Naive thymus-derived CD4-positive, alpha-beta T cell (primary cell): ENCODE measurements at regions not wholly inside any gene's neighbourhood (a gene's known extent, or its start where the extent isn't known, plus 50 kb on each side); places are given as distances from the start of the nearest gene placed in this dataset.

ENCODE experiments used
- ATAC-seq: fragments of 150-1000 bp; cut with Tn5 transposase; 2 replicates; pipeline ENCODE4 v1.10.0; 2021; ENCODE audit warnings: mild to moderate bottlenecking, moderate library complexity
- CTCF ChIA-PET: fragments of 350-600 bp; sonication (Branson Sonifier 250); formaldehyde crosslinking; loops from one replicate; lab custom pipeline; 2021; ENCODE audit warnings: antibody characterized with exemption; lab: Charles Lee
- POLR2A ChIA-PET: fragments of 350-600 bp; sonication (Branson Sonifier 250); formaldehyde crosslinking; loops from one replicate; lab custom pipeline; 2021; ENCODE audit warnings: antibody characterized with exemption, inconsistent platforms; lab: Charles Lee
- DNase-seq, 9 donors: peaks; one replicate each; pipeline versions ENCODE4 v3.0.0 to v3.0.0-alpha.2; 2020 to 2022; ENCODE audit warnings: mixed read lengths in 1 of 9
- H3K27ac ChIP-seq: one replicate; pipeline ENCODE4 v1.7.0; 2013; ENCODE audit warnings: mild to moderate bottlenecking, low read depth, low read length, moderate library complexity
- H3K27me3 ChIP-seq, 2 donors: one replicate each; pipeline ENCODE4 v1.7.0; 2013; ENCODE audit warnings: low read length in 2 of 2, mild to moderate bottlenecking in 2 of 2, moderate library complexity in 2 of 2; ENCODE audit not compliant: control insufficient read depth in 2 of 2, insufficient read depth in 2 of 2
- H3K36me3 ChIP-seq, 3 experiments: 1 replicate in 2 of 3; 2 replicates in 1 of 3; pipeline ENCODE4 v1.7.0; 2013; ENCODE audit warnings: low read length in 3 of 3, mild to moderate bottlenecking in 3 of 3, moderate library complexity in 1 of 3; ENCODE audit not compliant: insufficient read depth in 3 of 3, control insufficient read depth in 2 of 3
- H3K4me1 ChIP-seq, 2 donors: one replicate each; pipeline ENCODE4 v1.7.0; 2013; ENCODE audit warnings: low read length in 2 of 2, mild to moderate bottlenecking in 2 of 2, moderate library complexity in 1 of 2; ENCODE audit not compliant: control insufficient read depth in 2 of 2, insufficient read depth in 2 of 2
- H3K4me3 ChIP-seq: 2 replicates; pipeline ENCODE4 v1.7.0; 2013; ENCODE audit warnings: mild to moderate bottlenecking, low read length
- H3K9me3 ChIP-seq, 3 experiments: 1 replicate in 2 of 3; 2 replicates in 1 of 3; pipeline ENCODE4 v1.7.0; 2013; ENCODE audit warnings: low read length in 3 of 3; ENCODE audit not compliant: control insufficient read depth in 2 of 3
- H3K27ac Mint-ChIP-seq, 9 donors: one replicate each; pipeline ENCODE4 v1.8.0; 2020 to 2022; ENCODE audit warnings: mixed read lengths in 9 of 9, mild to moderate bottlenecking in 8 of 9, moderate library complexity in 5 of 9, inconsistent platforms in 2 of 9
- H3K27me3 Mint-ChIP-seq, 5 donors: one replicate each; pipeline ENCODE4 v1.8.0; 2021 to 2022; ENCODE audit warnings: mixed read lengths in 5 of 5, mild to moderate bottlenecking in 1 of 5
- H3K36me3 Mint-ChIP-seq, 5 donors: one replicate each; pipeline ENCODE4 v1.8.0; 2020 to 2022; ENCODE audit warnings: mixed read lengths in 5 of 5, mild to moderate bottlenecking in 3 of 5, inconsistent platforms in 1 of 5
- H3K4me1 Mint-ChIP-seq, 7 donors: one replicate each; pipeline ENCODE4 v1.8.0; 2020 to 2022; ENCODE audit warnings: mixed read lengths in 7 of 7, mild to moderate bottlenecking in 3 of 7, inconsistent platforms in 1 of 7
- H3K4me3 Mint-ChIP-seq, 10 donors: one replicate each; pipeline ENCODE4 v1.8.0; 2020 to 2022; ENCODE audit warnings: mild to moderate bottlenecking in 10 of 10, mixed read lengths in 10 of 10, moderate library complexity in 6 of 10, inconsistent platforms in 2 of 10
- H3K9me3 Mint-ChIP-seq, 11 donors: one replicate each; pipeline ENCODE4 v1.8.0; 2020 to 2022; ENCODE audit warnings: mixed read lengths in 11 of 11, mild to moderate bottlenecking in 4 of 11, inconsistent platforms in 1 of 11, moderate library complexity in 1 of 11
- intact Hi-C, 2 donors: fragments of 100-400 bp; cut with micrococcal nuclease; formaldehyde crosslinking; loops; one replicate each; pipeline ENCODE4 v1.15.1; 2023

- no peaks in the 10 kb centered on the region for H3K36me3 Mint-ChIP-seq
- Histone ChIP-seq H3K36me3 (no peaks in the 10 kb centered on the region), H3K27me3 (no peaks in the 10 kb centered on the region), H3K4me1 (no peaks in the 10 kb centered on the region), H3K27ac (no peak overlapping the region), H3K9me3 (no peaks in the 10 kb centered on the region), H3K4me3 (no peak overlapping the region)
- no peak for ATAC-seq
- H3K27ac Mint-ChIP-seq = no peak overlapping the region
- no peaks in the 10 kb centered on the region for H3K4me1 Mint-ChIP-seq
- POLR2A ChIA-PET = no interaction called here
- intact Hi-C loops = no loop called here
- DNase-seq = no peak
- H3K4me3 Mint-ChIP-seq = no peak overlapping the region
- peaks cover 1 to 23% (median 9%) of the 10 kb centered on the region in 5 donors for H3K27me3 Mint-ChIP-seq
- CTCF ChIA-PET = no interaction called here
- peaks cover 0 to 3% (median 0%) of the 10 kb centered on the region in 11 donors for H3K9me3 Mint-ChIP-seq
Observed at GRCh38 chr17:5861854-5862253, 208.3 kb upstream of the WSCD1 start.

GRCh38 chr17:5862395-5862794, 207.8 kb upstream of the WSCD1 start:
- Histone ChIP-seq H3K9me3 (no peaks in the 10 kb centered on the region), H3K27me3 (no peaks in the 10 kb centered on the region), H3K27ac (no peak overlapping the region), H3K4me1 (no peaks in the 10 kb centered on the region), H3K4me3 (no peak overlapping the region), H3K36me3 (no peaks in the 10 kb centered on the region)
- ChIA-PET POLR2A (no interaction called here), CTCF (no interaction called here)
- no peak for ATAC-seq
- Mint-ChIP-seq H3K4me3 (no peak overlapping the region), H3K36me3 (no peaks in the 10 kb centered on the region), H3K9me3 (peaks cover 0 to 3% (median 0%) of the 10 kb centered on the region in 11 donors), H3K27me3 (peaks cover 1 to 23% (median 11%) of the 10 kb centered on the region in 5 donors), H3K27ac (peak overlapping the region in 1 of 9 donors; percentile 34), H3K4me1 (no peaks in the 10 kb centered on the region)
- intact Hi-C loops = no loop called here
- DNase-seq = no peak

GRCh38 chr17:5864741-5865657, 205.2 kb upstream of the WSCD1 start:
- Mint-ChIP-seq H3K36me3 (no peaks in the 10 kb centered on the region), H3K4me3 (no peak overlapping the region), H3K27ac (no peak overlapping the region), H3K9me3 (no peaks in the 10 kb centered on the region), H3K4me1 (no peaks in the 10 kb centered on the region), H3K27me3 (peaks cover 1 to 19% (median 12%) of the 10 kb centered on the region in 5 donors)
- H3K36me3 ChIP-seq = no peaks in the 10 kb centered on the region
- H3K27ac ChIP-seq = no peak overlapping the region
- H3K27me3 ChIP-seq = no peaks in the 10 kb centered on the region
- intact Hi-C loops = no loop called here
- DNase-seq (no peak), ATAC-seq (no peak)
- no peaks in the 10 kb centered on the region for H3K4me1 ChIP-seq
- no peaks in the 10 kb centered on the region for H3K9me3 ChIP-seq
- no peak overlapping the region for H3K4me3 ChIP-seq
- CTCF ChIA-PET = no interaction called here
- POLR2A ChIA-PET = no interaction called here

GRCh38 chr17:5866978-5867377, 203.2 kb upstream of the WSCD1 start:
- ATAC-seq (no peak), DNase-seq (no peak)
- ChIA-PET POLR2A (no interaction called here), CTCF (no interaction called here)
- H3K9me3 Mint-ChIP-seq = no peaks in the 10 kb centered on the region
- peaks cover 1 to 20% (median 10%) of the 10 kb centered on the region in 5 donors for H3K27me3 Mint-ChIP-seq
- intact Hi-C loops = no loop called here
- Histone ChIP-seq H3K27me3 (no peaks in the 10 kb centered on the region), H3K4me3 (no peak overlapping the region), H3K4me1 (no peaks in the 10 kb centered on the region), H3K36me3 (no peaks in the 10 kb centered on the region), H3K9me3 (no peaks in the 10 kb centered on the region), H3K27ac (no peak overlapping the region)
- no peaks in the 10 kb centered on the region for H3K36me3 Mint-ChIP-seq
- H3K4me1 Mint-ChIP-seq = no peaks in the 10 kb centered on the region
- no peak overlapping the region for H3K4me3 Mint-ChIP-seq
- no peak overlapping the region for H3K27ac Mint-ChIP-seq

- H3K27me3 ChIP-seq = no peaks in the 10 kb centered on the region
- H3K4me3 Mint-ChIP-seq = no peak overlapping the region
- no peak for ATAC-seq
Observed at GRCh38 chr17:5869041-5869745, 201.0 kb upstream of the WSCD1 start.

GRCh38 chr17:5870231-5870953, 199.8 kb upstream of the WSCD1 start:
- Mint-ChIP-seq H3K36me3 (no peaks in the 10 kb centered on the region), H3K4me3 (no peak overlapping the region), H3K4me1 (peaks cover 0 to 3% (median 0%) of the 10 kb centered on the region in 7 donors), H3K9me3 (no peaks in the 10 kb centered on the region), H3K27ac (no peak overlapping the region), H3K27me3 (peaks cover 0 to 33% (median 0%) of the 10 kb centered on the region in 5 donors)
- no peaks in the 10 kb centered on the region for H3K9me3 ChIP-seq
- no peak overlapping the region for H3K4me3 ChIP-seq
- intact Hi-C loops = no loop called here
- DNase-seq (no peak), ATAC-seq (no peak)
- H3K4me1 ChIP-seq = no peaks in the 10 kb centered on the region
- no peaks in the 10 kb centered on the region for H3K36me3 ChIP-seq
- no peaks in the 10 kb centered on the region for H3K27me3 ChIP-seq
- ChIA-PET CTCF (no interaction called here), POLR2A (no interaction called here)
- no peak overlapping the region for H3K27ac ChIP-seq

More at GRCh38 chr17:5869041-5869745, 201.0 kb upstream of the WSCD1 start:
- Histone ChIP-seq H3K9me3 (no peaks in the 10 kb centered on the region), H3K4me1 (no peaks in the 10 kb centered on the region), H3K36me3 (no peaks in the 10 kb centered on the region), H3K27ac (no peak overlapping the region), H3K4me3 (no peak overlapping the region)
- CTCF ChIA-PET = interaction anchor here (0.6 kb wide), 1 partner anchor 70 kb away, joined by 4 read pairs; no protein-coding TSS in a partner anchor
- Mint-ChIP-seq H3K36me3 (no peaks in the 10 kb centered on the region), H3K4me1 (peaks cover 0 to 3% (median 0%) of the 10 kb centered on the region in 7 donors), H3K9me3 (no peaks in the 10 kb centered on the region), H3K27ac (no peak overlapping the region), H3K27me3 (peaks cover 0 to 23% (median 4%) of the 10 kb centered on the region in 5 donors)
- intact Hi-C loops = no loop called here
- no peak for DNase-seq
- POLR2A ChIA-PET = no interaction called here
